Stomach (tissue), 8 donors: ENCODE measurements at regions not wholly inside any gene's neighbourhood (a gene's known extent, or its start where the extent isn't known, plus 50 kb on each side); places are given as distances from the start of the nearest gene placed in this dataset.

Source experiments
- DNase-seq, 2 donors: peaks; one replicate each; pipeline versions ENCODE4 v3.0.0 to v3.0.0-alpha.2; 2013 to 2019
- H3K27ac ChIP-seq, 5 donors: fragments of 200-600 bp in 4 of 5; sonication (generic) in 4 of 5; one replicate each; pipeline ENCODE4 v1.5.1; 2013 to 2019; ENCODE audit warnings: mild to moderate bottlenecking in 1 of 5, moderate library complexity in 1 of 5
- H3K27me3 ChIP-seq, 3 donors: fragments of 200-600 bp; sonication (generic); one replicate each; pipeline ENCODE4 v1.5.1; 2017 to 2019; ENCODE audit warnings: mixed run types in 1 of 3
- H3K36me3 ChIP-seq, 4 donors: fragments of 200-600 bp; sonication (generic); 1 replicate in 3 of 4; 2 replicates in 1 of 4; pipeline ENCODE4 v1.5.1; 2016 to 2019
- H3K4me1 ChIP-seq, 4 donors: fragments of 200-600 bp; sonication (generic); one replicate each; pipeline ENCODE4 v1.5.1; 2016 to 2019
- H3K4me3 ChIP-seq, 4 donors: fragments of 200-600 bp; sonication (generic) in 3 of 4; one replicate each; pipeline ENCODE4 v1.5.1; 2016 to 2019; ENCODE audit warnings: mild to moderate bottlenecking in 1 of 4
- H3K9me3 ChIP-seq, 4 donors: fragments of 200-600 bp; sonication (generic); one replicate each; pipeline ENCODE4 v1.5.1; 2016 to 2019
- EP300 ChIP-seq: sonication (generic); formaldehyde crosslinking; IDR thresholded peaks from one replicate; pipeline ENCODE4 v1.6.1; 2017; ENCODE audit warnings: antibody characterized with exemption
- POLR2A ChIP-seq, 4 donors: fragments of 450-650 bp; IDR thresholded peaks; one replicate each; pipeline ENCODE4 v1.6.1; 2016; ENCODE audit warnings: antibody characterized with exemption in 4 of 4, control low read depth in 2 of 4, mild to moderate bottlenecking in 1 of 4, moderate library complexity in 1 of 4
- POLR2AphosphoS5 ChIP-seq, 3 donors: sonication (generic); formaldehyde crosslinking; IDR thresholded peaks; one replicate each; pipeline ENCODE4 v1.6.1; 2016; ENCODE audit warnings: antibody characterized with exemption in 3 of 3
- WGBS, 5 donors: extraction: QIAGEN DNeasy Blood & Tissue Kit in 3 of 5; methylation state at CpG; one replicate each; pipeline versions ENCODE4 v1.1.5 to v1.1.7; 2013 to 2018; 5-methylcytosine and 5-hydroxymethylcytosine counted together
- intact Hi-C: fragments of 100-400 bp; cut with DNase I; formaldehyde crosslinking; loops from one replicate; pipeline ENCODE4 v1.15.1; 2023; ENCODE audit warnings: low total_unique reads
- TF ChIP-seq, protein P1 (sequence below), 7 experiments: fragments of 450-650 bp in 4 of 7; fragments of 200-600 bp in 3 of 7; sonication (generic) in 3 of 7; IDR thresholded peaks; one replicate each; pipeline ENCODE4 v1.5.1; 2016 to 2019; ENCODE audit warnings: antibody characterized with exemption in 7 of 7, control low read depth in 2 of 7, mild to moderate bottlenecking in 1 of 7
- donor health status: healthy with polysubstance abuse.
- donor health status: Bipolar disorder and iron deficiency.
- donor health status: healthy.

GRCh38 chr2:85954590-85955458, 66.0 kb upstream of the ST3GAL5 start:
- peak; percentile 42 to 65 for DNase-seq
- Histone ChIP-seq H3K36me3 (no peaks in the 10 kb centered on the region), H3K4me3 (no peak overlapping the region), H3K4me1 (peaks cover 20 to 40% (median 24%) of the 10 kb centered on the region in 4 donors), H3K27me3 (no peaks in the 10 kb centered on the region), H3K9me3 (no peaks in the 10 kb centered on the region), H3K27ac (peak overlapping the region; percentile 32 to 70 (median 51))
- intact Hi-C loops: no loop called here
- 47 to 64% (median 57%) methylated on average over 10 of the region's 10 CpGs for WGBS, 5 donors
- TF ChIP-seq EP300 (no peak), POLR2AphosphoS5 (IDR thresholded peaks at IDR 0.05) (peak in 2 of 3 donors; percentile 59 to 83), POLR2A (IDR thresholded peaks at IDR 0.05) (no peak)

GRCh38 chr2:85954192-85954589, 65.4 kb upstream of the ST3GAL5 start:
- Histone ChIP-seq H3K9me3 (no peaks in the 10 kb centered on the region), H3K27ac (peak overlapping the region in 3 of 5 donors; percentile 50 to 70 (median 52)), H3K27me3 (no peaks in the 10 kb centered on the region), H3K4me3 (no peak overlapping the region), H3K4me1 (peaks cover 20 to 40% (median 24%) of the 10 kb centered on the region in 4 donors), H3K36me3 (no peaks in the 10 kb centered on the region)
- no peak for TF ChIP-seq POLR2AphosphoS5 (IDR thresholded peaks at IDR 0.05)
- TF ChIP-seq, protein P1, sequence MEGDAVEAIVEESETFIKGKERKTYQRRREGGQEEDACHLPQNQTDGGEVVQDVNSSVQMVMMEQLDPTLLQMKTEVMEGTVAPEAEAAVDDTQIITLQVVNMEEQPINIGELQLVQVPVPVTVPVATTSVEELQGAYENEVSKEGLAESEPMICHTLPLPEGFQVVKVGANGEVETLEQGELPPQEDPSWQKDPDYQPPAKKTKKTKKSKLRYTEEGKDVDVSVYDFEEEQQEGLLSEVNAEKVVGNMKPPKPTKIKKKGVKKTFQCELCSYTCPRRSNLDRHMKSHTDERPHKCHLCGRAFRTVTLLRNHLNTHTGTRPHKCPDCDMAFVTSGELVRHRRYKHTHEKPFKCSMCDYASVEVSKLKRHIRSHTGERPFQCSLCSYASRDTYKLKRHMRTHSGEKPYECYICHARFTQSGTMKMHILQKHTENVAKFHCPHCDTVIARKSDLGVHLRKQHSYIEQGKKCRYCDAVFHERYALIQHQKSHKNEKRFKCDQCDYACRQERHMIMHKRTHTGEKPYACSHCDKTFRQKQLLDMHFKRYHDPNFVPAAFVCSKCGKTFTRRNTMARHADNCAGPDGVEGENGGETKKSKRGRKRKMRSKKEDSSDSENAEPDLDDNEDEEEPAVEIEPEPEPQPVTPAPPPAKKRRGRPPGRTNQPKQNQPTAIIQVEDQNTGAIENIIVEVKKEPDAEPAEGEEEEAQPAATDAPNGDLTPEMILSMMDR (IDR thresholded peaks at IDR 0.05): no peak
- no peak for TF ChIP-seq EP300
- TF ChIP-seq POLR2A (IDR thresholded peaks at IDR 0.05): no peak
- intact Hi-C loops: no loop called here
- 86 to 93% (median 88%) methylated on average over 4 of the region's 4 CpGs for WGBS, 5 donors
- DNase-seq: no peak

- H3K36me3 ChIP-seq: no peaks in the 10 kb centered on the region
- no peaks in the 10 kb centered on the region for H3K9me3 ChIP-seq
- H3K4me3 ChIP-seq: no peak overlapping the region
- H3K27me3 ChIP-seq: no peaks in the 10 kb centered on the region
- H3K4me1 ChIP-seq: peaks cover 20 to 40% (median 24%) of the 10 kb centered on the region in 4 donors
- no peak for DNase-seq
- H3K27ac ChIP-seq: peak overlapping the region in 4 of 5 donors; percentile 10 to 75 (median 48)
- TF ChIP-seq POLR2AphosphoS5 (IDR thresholded peaks at IDR 0.05) (no peak), EP300 (no peak), POLR2A (IDR thresholded peaks at IDR 0.05) (no peak)
- TF ChIP-seq, protein P1 (IDR thresholded peaks at IDR 0.05): no peak
- intact Hi-C loops: no loop called here
- 64 to 70% (median 68%) methylated on average over 5 of the region's 5 CpGs for WGBS, 5 donors
These were observed 64.7 kb upstream of the ST3GAL5 start for GRCh38 chr2:85953476-85953875.

GRCh38 chr2:85952196-85952734, 63.5 kb upstream of the ST3GAL5 start:
- H3K9me3 ChIP-seq: no peaks in the 10 kb centered on the region
- TF ChIP-seq EP300: no peak
- peak in 2 of 3 donors; percentile 59 to 67 for TF ChIP-seq POLR2AphosphoS5 (IDR thresholded peaks at IDR 0.05)
- TF ChIP-seq, protein P1 (IDR thresholded peaks at IDR 0.05): no peak
- WGBS, 5 donors: 71 to 79% (median 78%) methylated on average over 8 of the region's 8 CpGs
- H3K27ac ChIP-seq: peak overlapping the region in 3 of 5 donors; percentile 60 to 75 (median 70)
- no peaks in the 10 kb centered on the region for H3K27me3 ChIP-seq
- no peaks in the 10 kb centered on the region for H3K36me3 ChIP-seq
- H3K4me1 ChIP-seq: peaks cover 20 to 40% (median 24%) of the 10 kb centered on the region in 4 donors
- peak in 1 of 2 donors; percentile 76 for DNase-seq
- intact Hi-C loops: no loop called here
- H3K4me3 ChIP-seq: no peak overlapping the region
